Stimulated activated CD4-positive, alpha-beta T cell treated with anti-CD3 and anti-CD28 coated beads, Interleukin-2, amount 100 ng/mL, for 24 hours (primary cell): ENCODE measurements at regions not wholly inside any gene's neighbourhood (a gene's known extent, or its start where the extent isn't known, plus 50 kb on each side); places are given as distances from the start of the nearest gene placed in this dataset.
"Not testable (repeated sequence)": the region's sequence is repeated elsewhere in the genome, so short reads cannot be mapped to it uniquely, and the experiment has no call there.

Experiments used
- DNase-seq, 2 donors: peaks; one replicate each; pipeline ENCODE4 v3.0.0-alpha.2; 2020

DNA sequence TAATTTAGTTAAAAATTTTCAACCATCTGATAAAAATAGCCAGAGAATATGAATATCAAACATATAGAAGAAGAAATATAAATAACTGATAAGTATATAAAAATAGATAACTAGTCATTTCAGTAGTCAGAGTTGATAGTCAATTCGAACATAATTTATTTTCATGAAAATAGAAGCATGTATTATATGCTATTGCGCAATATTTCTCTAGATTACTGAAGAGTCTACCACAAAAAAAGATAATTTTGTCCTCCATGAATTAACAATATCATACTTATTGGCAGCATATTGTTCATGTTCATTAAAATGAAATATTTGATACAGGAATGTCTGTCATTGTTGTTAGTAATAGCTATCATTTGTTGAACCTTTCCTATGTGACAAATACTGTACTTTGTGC is 376.2 kb upstream of the TOM1L1 start:
- no peak for DNase-seq

DNA sequence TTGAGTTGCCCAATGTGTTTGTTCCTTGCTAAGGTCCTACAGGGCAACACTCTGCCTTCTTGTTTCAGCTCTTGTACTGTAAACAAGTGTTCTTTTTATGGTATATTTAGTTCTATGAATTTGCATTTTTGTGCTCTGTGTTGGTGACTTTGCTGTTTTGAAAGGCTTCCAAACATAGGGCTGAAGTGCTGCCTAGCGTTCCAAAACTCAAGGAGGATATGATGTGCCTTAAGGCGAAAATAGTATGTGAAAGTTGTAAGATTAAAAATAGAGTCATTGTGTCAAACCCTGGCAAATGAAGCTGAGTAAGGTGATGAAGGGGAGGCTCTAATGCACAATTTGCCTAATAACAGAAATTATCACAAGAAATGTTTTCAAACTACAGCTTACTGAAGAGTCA is 372.7 kb upstream of the TOM1L1 start:
- DNase-seq: no peak

DNA sequence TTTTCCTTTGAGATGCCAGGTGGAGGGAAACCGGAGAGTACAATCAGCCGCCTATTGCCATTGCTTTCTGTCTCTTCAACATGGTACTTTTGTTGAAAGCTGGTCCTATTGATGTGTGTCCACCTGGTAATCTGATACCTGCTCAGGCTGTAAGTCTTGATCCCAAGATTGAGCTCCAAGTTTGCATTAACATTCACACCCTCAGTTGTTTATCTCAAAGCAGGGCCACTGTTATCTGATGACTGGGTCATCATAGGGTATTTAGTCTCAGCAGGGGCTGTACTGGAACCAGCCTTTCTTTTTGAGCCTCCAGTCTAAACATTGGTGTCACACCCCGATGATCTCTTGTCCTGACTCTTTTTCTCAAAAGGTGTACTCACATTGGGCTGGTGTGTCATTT is 370.3 kb upstream of the TOM1L1 start:
- no peak for DNase-seq

DNA sequence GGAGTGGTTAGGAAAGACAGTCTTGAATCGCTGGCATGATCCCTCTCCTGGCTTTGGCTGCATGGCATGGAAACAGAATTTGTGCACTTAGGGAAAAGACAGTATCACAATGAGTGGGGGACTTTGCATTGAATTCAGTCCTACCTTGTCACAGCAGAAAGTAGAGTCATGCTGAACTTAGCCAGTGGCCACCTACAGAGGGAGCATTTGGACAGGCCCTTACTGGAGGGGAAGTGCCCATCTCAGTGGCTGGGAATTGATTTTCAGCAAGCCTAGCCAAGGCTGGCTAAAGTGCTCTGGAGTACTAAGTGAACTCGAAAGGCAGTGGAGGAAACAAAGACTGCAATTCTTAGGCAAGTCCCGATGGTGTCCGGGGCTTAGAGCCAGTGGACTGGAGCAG is 364.3 kb upstream of the TOM1L1 start:
- DNase-seq: no peak

DNA sequence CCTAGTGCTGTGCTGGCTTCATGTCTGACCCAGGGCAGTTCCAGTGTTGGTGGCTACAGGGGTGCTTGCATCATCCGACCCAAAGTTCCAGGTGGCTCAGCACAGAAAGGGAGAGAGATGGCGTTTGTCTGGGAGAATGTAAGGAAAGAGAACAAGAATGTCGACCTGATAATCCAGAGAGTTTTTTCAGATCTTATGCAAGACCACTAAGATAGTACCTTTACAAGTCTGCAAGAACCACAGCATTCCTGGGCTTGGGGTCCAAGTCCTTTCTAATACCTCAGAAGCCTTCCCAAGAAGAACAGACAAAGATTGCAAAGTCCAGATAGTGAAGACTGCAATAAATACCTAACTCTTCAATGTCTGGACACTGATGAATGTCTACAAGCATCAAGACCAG is 363.0 kb upstream of the TOM1L1 start:
- no peak for DNase-seq

DNA sequence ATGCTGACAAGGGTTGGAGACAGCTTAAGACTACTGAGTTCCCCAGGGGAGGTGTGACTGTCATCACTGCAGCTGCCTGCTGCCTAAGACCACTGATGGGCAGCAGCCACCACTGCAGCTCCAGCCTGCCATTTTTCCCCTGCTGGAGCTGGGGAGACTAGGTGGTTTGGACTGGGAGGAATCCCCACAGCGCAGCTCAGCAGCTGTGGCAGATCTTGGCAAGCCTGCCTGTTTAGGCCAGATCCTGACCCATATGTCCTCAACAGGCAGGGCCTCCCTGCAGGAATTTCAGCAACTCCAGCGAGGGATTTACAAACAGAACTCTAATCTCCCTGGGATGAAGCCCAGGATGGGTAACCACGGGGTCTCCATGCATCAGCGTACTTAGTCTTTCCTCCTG is 356.4 kb upstream of the TOM1L1 start:
- DNase-seq: no peak

DNA sequence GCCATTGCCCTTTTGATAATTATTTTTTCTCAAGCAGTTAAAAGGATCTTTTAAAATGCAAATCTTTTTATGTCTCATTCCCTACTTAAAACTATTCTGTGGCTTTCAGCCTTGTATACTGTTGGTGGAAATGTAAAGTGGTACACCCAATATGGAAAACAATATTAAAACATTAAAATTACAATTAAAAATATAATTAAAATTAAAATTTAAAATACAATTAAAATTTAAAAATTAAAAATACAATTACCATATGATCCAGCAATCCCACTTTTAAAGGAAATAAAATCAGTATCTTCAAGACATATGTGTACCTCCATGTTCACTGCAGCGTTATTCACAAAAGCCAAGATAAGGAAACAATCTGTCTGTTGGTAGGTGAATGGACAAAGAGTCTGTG is 340.8 kb upstream of the TOM1L1 start:
- no peak for DNase-seq

DNA sequence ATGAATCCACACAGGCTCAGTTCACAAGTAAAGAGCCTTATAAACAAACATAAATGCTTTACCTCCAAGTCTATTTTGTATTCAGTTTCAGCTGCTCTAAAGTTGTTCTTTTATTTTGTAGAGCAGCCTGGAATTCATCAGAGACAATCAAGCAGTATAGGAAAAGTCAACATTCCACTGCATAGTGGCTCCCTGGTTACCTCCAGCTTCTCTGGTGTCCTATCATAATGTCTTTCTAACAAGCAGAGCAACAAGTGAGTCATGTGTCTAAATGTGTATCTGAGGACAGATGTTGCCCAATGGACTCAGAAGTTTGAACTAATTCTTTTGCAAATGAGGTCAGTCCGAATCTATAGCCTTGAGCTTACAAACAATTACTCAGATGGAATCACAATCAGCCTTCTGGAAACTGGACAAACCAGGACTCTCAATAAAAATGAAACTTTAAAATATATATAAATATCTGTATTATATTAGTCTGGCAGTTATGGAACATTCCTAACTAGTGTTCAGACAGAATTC is 292.0 kb upstream of the TOM1L1 start:
- DNase-seq: no peak

DNA sequence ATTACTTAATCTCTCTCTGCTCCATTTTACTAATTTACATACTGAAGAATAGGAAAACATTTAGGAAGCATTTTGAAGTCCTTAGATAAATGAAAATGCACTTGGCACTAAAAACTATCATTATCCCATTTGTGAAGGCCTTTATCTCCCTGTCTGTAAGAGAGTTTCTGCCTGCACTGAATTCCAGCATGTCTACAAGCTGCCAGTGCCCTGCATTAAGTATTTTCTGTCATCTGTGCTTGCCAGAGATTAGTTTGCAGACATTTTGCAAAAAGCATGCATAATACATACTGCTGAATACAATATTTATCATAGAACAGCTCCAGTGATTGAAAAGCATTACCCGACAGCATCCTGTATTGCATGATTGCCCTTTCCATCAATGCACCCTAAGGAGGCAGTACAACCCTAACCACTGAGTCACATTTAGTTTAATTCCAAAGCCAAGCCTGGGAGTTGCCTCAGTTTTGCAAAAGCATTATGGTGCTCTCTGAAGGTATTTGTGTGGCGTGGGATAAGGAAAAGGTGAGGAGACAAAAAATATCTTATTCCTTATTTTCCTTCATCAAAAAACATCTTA is 280.2 kb upstream of the TOM1L1 start:
- no peak for DNase-seq

DNA sequence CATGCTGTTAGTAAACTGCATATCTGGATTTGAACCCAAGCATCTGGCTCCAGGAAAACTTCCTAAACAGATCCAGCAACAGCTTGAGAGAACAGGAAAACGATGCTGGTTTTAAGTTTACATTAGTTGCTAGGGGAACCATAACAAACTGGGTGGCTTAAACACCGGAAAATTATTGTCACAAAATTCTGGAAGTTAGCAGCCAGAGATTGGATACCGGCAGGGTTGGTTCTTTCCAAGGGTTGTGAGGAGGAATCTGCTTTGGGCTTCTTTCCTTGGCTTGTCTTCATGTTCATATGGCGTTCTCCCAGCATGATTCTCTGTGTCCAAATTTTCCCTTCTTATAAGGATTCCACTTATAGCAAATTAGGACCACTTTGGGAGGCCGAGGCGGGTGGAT is 276.9 kb upstream of the TOM1L1 start:
- DNase-seq: no peak

DNA sequence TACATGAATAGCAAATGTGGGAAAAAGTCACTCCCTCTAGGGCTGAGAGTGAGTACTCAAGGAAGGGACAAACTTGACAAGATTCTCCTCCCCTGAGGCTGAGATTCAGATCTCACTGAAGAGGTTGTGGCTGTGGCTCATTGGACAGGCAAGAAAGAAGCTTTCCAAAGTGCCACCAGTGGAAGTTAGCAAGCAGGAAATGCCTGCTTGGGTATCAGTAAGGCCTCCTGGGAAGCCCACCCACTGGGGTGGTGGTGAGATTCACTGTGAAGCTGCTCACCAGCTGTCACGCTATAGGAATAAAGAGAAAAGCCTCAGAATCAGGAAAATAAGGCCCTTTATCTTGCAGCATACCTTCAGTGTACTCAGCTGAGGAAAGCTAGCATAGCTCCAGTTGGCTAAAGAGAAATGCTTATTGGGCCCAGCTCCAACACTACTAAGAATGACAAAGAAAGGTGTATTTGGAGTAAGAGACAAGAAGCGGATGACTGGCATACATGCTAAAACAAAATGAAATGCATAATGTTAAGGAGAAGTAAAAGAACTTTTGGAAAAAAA is 274.4 kb upstream of the TOM1L1 start:
- DNase-seq: no peak

DNA sequence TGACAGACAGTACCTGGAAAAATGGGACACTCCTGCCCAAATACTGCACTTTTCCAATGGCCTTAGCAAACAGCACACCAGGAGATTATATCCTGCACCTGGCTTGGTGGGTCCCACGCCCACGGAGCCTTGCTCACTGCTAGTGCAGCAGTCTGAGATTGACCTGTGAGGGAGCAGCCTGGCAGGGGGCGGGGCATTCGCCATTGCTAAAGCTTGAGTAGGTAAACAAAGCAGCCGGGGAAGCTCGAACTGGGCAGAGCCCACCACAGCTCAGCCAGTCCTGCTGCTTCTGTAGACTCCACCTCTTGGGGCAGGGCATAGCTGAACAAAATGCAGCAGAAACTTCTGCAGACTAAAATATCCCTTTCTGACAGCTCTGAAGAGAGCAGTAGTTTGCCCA is 261.2 kb upstream of the TOM1L1 start:
- not testable (repeated sequence) for DNase-seq

DNA sequence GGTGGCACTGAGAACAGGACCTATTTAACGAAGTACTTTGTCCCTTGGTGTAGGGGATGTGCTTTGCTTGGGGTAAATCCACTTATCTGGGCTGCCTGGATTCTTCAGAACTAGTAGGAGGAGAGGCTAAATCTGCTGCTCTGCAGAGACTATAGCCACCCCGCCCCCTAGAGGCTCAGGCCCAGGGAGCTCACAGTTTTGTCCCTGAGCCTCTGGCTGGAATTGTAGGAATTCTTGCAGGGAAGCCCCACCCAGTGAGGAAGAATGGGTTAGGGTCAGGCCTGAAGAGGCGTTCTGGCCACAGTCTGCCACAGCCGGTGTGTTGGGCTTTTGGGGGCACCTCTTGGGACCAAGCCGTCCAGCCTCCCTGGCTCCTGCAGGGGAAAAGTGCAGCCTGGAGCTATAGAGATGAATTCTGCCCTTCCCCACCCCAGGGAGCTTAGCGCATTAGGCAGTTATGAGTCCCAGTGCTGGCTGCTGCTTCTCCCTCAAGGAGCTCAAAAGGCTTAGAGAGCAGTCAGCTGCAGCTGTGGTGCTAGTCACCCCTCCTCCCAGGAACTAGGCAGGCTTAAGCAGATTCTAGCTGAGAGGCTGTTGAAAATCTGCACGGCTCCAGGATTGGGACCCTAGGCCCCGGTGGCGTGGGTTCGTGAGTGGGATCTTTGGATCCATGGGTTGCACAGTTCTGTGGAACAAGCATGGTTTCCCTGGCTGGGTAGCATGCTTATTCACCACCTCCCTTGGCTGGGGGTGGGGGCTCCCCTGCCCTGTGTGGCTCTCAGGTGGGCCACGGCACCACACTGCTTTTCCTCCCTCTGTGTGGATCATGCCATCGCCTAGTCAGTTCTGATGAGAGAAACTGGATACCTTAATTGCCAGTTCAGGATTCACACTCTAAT is 237.4 kb upstream of the TOM1L1 start:
- no peak for DNase-seq

DNA sequence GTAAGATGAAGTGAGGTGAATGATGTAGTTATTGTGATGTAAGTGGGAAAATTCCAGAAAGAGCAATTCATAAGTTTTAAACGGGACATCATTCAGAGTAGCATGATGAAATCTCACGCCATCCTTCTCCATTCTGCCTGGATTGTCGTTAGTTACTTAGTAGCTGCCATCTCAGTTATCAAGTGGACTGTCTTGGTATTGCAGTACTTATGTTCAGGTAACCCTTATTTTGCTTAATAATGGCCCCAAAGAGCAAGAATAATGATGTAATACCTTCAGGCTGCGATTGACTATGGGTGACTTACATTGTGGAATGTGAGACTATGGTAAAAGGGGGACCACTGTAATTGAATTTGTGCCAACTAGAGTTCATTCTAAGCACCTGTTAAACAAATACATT is 234.1 kb upstream of the TOM1L1 start:
- no peak for DNase-seq

DNA sequence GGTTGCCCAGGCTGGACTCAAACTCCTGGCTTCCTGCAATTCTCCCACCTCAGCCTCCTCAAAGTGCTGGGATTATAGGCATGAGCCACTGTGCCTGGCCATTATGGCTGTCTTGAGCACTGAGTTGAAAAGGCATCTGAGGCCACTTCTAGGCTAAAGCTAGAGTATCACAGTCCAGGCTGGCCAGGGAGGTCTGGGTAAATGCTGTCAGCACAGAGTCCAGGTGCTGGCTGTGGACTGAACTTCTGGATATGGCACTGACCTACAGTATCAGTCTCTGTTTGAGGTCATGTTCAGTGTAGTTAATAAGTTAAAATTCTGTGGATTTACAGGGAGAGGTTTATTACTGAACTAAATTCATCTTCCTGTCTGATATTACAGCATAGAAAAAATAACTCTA is 222.5 kb upstream of the TOM1L1 start:
- no peak for DNase-seq

DNA sequence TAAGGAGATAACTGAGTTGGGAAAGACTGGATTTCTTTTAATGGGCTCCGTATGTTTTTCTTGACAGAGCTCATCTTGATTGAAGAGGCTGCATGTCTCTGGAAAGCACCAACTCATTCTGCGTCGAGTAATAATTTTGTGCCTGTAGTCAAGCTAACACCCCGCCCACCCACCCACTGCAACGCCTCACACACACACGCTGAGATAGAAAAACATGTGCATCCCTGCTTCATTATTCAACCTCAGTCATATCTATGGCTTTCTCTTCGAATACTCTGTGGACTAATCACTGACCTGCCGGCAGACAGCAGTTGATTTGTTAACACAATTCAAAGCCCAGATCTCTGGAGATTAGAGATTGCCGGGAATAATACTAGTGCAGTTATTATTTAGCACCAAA is 220.2 kb upstream of the TOM1L1 start:
- DNase-seq: no peak

DNA sequence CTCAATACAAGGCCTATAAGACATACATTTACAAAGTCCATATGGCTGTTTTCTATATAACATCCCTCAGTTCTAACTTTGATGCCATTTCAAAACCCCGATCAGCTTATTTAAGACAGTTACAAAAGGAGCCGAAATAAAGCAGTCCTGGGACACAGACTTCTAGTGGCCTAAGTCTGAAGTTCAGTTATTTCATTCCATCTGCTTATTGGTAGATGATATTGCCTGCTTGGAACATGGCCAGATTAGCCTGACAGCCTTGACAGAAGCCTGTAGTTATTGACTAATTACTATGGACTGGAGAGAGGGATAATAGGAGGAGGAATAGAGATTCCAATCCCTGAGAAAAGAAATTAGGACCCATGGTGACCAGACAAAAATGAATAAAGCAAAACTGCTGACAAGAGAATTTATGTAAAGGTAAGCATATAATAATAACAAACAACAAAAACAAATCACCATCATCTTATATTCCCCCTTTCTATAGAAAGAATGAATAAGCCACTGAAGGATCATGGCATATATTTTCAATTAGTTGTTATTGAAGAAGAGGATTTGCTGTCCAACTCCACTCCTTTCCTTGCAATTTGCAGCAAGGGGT is 206.3 kb upstream of the TOM1L1 start:
- no peak for DNase-seq

DNA sequence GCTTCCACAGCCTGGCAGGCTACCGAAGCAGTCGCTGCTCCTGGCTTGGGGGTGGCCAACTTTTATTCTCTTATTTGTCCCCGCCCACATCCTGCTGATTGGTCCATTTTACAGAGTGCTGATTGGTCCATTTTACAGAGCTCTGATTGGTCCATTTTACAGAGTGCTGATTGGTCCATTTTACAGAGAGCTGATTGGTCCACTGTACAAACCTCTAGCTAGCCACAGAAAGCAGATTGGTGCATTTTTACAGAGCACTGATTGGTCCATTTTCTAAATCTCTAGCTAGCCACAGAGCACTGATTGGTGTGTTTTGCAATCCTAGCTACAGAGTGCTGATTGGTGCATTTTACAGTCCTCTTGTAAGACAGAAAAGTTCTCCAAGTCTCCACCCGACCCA is 187.9 kb upstream of the TOM1L1 start:
- DNase-seq: not testable (repeated sequence)

DNA sequence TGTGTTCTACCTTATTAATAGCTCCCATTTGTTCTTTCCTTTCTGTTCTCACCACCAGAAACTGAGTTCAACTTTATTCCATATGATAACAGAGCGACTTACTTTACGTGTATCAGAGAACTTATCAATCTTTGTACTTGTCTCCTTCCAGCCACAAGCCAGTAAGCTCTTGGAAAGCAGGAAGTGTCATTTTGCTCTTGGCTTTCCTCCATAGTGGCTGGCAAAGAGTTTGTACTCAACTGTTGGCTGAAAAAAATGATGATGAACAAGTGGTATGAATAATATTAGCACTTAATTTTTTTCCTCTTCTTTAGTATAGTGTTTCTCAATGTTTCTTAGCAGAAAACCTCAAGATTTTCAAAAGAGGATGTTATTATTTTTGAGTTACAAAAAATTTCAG is 182.4 kb upstream of the TOM1L1 start:
- DNase-seq: no peak

DNA sequence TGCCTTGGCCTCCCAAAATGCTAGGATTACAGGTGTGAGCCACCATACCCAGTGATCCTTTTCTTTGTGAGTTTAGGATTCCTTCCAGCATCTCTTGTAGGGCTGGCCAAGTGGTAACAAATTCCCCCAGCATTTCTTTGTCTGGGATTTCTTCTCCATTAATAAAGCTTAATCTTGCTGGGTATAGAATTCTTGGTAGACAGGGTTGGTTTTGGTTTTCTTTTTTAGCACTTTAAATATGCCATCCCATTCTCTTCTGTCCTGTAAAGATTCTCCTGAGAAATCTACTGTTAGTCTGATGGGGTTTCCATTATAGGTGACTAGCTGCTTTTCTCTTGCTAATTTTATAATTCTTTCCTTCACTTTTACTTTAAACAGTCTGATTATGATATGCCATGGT is 173.0 kb upstream of the TOM1L1 start:
- DNase-seq: no peak

DNA sequence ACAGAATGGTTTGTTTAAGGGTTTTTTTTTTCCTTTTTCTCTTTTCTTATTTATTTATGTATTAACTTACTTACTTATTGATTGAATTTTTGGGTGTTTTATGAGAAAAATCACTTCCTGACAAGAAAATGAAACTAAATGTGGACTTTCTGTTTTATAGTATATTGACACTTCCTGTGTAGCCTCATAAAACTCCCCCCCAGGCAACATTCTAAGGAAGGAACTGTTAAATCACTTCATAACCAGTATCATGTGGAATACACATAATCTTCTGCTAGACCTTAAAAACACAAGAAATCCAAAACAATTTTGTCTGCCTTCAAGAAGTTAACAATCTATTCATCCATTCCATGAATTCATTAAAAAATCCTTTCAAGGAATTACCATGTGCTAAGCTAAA is 164.1 kb upstream of the TOM1L1 start:
- no peak for DNase-seq

DNA sequence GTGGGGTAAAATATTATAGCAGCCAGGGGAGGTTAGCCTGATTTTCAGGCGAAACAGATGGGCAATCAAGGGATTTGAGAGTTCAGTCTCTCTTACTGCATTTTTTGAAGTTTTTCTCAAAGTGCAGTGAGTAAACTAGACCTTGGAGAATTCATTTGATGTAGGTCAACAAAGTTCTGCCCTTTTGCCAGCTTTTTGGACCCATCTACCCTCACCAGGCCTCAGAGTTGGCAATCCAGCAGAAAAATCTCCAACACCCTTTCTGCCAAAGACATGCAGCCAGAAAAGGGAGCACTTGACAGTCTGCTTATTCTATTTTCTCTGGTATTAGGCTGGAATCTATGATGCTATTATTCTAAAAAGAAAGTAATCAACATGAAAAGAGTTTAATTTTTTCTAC is 162.2 kb upstream of the TOM1L1 start:
- no peak for DNase-seq

DNA sequence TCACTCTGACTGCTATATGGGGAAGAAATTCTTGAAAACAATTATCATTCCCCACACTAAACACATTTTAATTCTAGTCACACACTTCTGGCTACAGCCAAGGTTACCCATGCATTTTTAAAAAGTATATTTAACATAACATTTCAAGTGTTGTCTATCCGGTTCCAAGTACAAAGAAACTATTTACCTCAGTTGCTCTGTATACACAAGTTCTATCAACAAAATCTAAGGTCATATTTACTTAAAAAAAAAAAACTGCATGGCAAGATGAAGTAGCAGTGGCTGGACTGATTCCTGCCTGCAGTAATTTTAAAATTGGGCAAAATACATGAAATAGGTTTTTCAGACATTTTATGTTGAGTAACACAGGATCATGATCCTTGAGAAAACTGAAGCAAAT is 155.9 kb upstream of the TOM1L1 start:
- no peak for DNase-seq

DNA sequence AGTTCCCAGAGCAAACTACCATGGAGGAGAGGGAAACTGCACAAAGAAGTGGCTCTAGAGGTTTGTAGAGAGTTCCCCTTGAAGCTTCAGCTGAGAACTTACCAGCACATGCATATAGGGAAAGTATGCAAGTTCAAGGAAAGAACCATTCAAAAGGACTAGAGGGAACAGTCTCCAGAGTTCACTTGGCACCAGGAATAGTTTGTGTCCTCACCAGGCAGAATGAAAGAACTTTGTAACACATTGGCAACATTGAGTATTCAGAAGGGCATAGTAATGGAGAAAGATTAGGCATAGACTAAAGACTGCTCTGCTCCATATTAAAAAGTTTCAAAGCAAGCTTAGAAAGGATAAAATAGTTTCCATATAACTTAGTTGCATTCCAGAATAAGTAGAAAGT is 155.4 kb upstream of the TOM1L1 start:
- no peak for DNase-seq
